ENCODE measurements at regions not wholly inside any gene's neighbourhood (a gene's known extent, or its start where the extent isn't known, plus 50 kb on each side); places are given as distances from the start of the nearest gene placed in this dataset.

DNA sequence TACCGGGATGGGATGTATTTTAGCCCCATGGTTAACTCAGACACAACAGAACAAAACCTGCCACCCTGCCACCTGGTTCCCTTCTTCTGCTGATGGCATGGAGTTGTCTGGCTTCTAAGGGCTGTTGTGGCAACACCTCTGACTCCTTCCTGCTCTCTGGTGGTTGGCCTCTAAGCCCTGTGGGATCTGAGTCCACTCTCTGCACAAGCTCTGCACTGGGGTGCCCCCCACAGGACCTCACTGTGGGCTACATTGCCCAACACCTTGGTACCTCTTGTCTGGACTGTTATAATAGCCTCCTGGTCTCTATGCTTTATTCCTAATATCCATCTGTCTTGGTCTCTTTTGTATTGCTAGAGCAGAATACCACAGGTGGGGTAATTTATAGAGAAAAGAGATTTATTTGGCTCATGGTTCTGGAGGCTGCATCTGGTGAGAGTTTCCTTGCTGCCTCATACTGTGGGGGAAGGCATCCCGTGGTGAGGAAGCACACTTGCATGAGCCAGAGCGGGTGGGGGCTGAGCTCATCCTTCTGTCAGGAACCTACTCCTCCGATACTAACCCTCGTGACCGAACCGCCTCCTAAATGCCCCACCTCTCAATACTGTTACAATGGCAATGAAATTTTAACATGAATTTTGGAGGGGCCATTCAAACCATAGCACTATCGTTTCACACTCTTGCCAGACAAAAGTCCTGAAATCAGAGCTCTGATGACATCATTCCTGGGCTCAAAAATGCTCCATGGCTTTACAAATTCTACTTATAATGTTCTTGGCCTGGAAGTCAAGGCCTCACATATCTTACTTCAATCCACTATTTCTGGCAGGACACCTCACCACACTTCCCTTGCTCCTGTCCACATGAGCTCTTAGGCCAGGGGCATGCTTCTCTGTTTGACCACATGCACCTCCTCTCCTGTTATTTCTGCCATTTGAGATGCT lies 127.2 kb downstream of the PAX1 start:
- 65 to 69% methylated on average over 8 of the region's 8 CpGs for WGBS, 2 donors

DNA sequence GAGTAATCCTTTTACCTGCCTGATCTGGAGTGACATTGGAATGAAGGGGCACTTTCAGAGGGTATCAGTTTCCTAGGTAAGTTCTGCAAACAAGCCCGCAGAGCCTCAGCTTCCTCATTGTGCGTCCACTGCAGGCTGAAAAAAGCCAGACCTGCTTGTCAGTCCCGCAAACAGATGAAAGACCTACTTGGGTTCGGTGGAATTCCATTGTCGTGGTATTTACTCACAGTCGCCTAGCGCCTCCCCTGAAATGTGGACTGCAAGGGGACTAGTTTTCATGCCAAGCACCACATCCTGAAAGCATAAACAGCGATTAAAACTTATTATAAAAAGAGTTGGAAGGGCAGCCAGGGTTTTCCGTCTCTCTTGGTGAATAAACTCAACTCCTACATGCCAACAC lies 121.5 kb downstream of the PAX1 start:
- 53 to 56% methylated on average over 9 of the region's 9 CpGs for WGBS, 2 donors

More for the DNA sequence above, 127.2 kb downstream of the PAX1 start:
- TF ChIP-seq EP300 (IDR thresholded peaks at IDR 0.05) (no peak), POLR2A (IDR thresholded peaks at IDR 0.05) (no peak)
- TF ChIP-seq, protein P1, sequence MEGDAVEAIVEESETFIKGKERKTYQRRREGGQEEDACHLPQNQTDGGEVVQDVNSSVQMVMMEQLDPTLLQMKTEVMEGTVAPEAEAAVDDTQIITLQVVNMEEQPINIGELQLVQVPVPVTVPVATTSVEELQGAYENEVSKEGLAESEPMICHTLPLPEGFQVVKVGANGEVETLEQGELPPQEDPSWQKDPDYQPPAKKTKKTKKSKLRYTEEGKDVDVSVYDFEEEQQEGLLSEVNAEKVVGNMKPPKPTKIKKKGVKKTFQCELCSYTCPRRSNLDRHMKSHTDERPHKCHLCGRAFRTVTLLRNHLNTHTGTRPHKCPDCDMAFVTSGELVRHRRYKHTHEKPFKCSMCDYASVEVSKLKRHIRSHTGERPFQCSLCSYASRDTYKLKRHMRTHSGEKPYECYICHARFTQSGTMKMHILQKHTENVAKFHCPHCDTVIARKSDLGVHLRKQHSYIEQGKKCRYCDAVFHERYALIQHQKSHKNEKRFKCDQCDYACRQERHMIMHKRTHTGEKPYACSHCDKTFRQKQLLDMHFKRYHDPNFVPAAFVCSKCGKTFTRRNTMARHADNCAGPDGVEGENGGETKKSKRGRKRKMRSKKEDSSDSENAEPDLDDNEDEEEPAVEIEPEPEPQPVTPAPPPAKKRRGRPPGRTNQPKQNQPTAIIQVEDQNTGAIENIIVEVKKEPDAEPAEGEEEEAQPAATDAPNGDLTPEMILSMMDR (IDR thresholded peaks at IDR 0.05), result no peak
- H3K27ac ChIP-seq, result no peak overlapping the region
- H3K4me3 ChIP-seq, result no peak overlapping the region
- H3K4me1 ChIP-seq, result no peaks in the 10 kb centered on the region
- no peaks in the 10 kb centered on the region for H3K9me3 ChIP-seq
- H3K36me3 ChIP-seq, result no peaks in the 10 kb centered on the region
- no peaks in the 10 kb centered on the region for H3K27me3 ChIP-seq
- DNase-seq (ENCODE audit: low spot score in 2 of 2), result no peak

DNA sequence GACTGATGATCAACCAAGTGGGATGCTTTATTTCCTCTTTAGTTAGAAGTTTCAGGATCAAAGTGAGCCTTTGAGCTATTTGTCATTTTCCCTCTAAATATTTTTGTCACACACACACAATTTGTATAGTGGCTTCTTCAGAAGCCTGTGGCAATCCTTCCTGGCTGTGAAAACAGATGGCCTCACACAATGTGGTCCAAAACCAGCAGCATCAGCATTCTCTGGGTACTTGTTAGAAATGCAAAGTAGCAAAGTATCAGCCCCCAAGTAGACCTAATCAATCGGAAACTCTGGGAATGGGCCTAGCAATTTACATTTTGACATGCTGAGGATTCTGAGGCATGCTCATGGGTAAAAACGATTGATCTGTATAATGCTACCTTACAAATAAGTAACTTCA lies 115.9 kb downstream of the PAX1 start:
- DNase-seq (ENCODE audit: low spot score in 2 of 2), result no peak
- H3K4me3 ChIP-seq, result no peak overlapping the region
- H3K9me3 ChIP-seq, result peaks cover 0 to 6% (median 0%) of the 10 kb centered on the region in 4 donors
- H3K4me1 ChIP-seq, result no peaks in the 10 kb centered on the region
- H3K27ac ChIP-seq, result no peak overlapping the region
- WGBS, 2 donors, result 61 to 73% methylated on average over 2 of the region's 2 CpGs
- H3K36me3 ChIP-seq, result no peaks in the 10 kb centered on the region
- H3K27me3 ChIP-seq, result no peaks in the 10 kb centered on the region
- TF ChIP-seq POLR2A (IDR thresholded peaks at IDR 0.05), result no peak
- TF ChIP-seq, protein P1 (IDR thresholded peaks at IDR 0.05), result no peak
- no peak for TF ChIP-seq EP300 (IDR thresholded peaks at IDR 0.05)

More for the DNA sequence above, 121.5 kb downstream of the PAX1 start:
- Histone ChIP-seq H3K9me3 (peaks cover 0 to 6% (median 0%) of the 10 kb centered on the region in 4 donors), H3K4me1 (no peaks in the 10 kb centered on the region), H3K36me3 (no peaks in the 10 kb centered on the region), H3K4me3 (no peak overlapping the region), H3K27me3 (no peaks in the 10 kb centered on the region), H3K27ac (no peak overlapping the region)
- TF ChIP-seq, protein P1 (IDR thresholded peaks at IDR 0.05), result no peak
- TF ChIP-seq EP300 (IDR thresholded peaks at IDR 0.05) (no peak), POLR2A (IDR thresholded peaks at IDR 0.05) (no peak)
- DNase-seq (ENCODE audit: low spot score in 2 of 2), result no peak

DNA sequence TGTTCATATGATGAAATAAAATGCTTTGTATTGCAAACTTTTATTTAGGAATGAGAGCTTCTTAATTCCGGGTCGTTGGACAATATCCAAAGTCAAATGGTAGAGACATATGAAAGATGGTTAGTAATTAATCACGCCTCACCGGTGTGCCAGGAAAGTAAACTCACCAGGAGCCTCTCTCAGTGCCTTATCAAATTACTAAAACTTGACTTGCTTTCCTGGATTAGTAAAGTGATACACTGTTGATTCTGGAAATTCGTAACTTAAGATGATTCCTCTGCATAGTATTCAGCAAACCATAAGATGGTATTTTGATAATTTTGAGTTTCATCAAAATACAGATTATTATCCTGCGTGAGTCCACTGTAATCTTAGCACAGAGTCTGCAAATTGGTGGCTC lies 115.2 kb downstream of the PAX1 start:
- WGBS, 2 donors, result 62 to 76% methylated on average over 6 of the region's 6 CpGs
- no peak overlapping the region for H3K27ac ChIP-seq
- no peaks in the 10 kb centered on the region for H3K36me3 ChIP-seq
- H3K27me3 ChIP-seq, result no peaks in the 10 kb centered on the region
- peaks cover 0 to 6% (median 0%) of the 10 kb centered on the region in 4 donors for H3K9me3 ChIP-seq
- TF ChIP-seq EP300 (IDR thresholded peaks at IDR 0.05) (no peak), POLR2A (IDR thresholded peaks at IDR 0.05) (no peak)
- TF ChIP-seq, protein P1 (IDR thresholded peaks at IDR 0.05), result no peak
- no peak overlapping the region for H3K4me3 ChIP-seq
- DNase-seq (ENCODE audit: low spot score in 2 of 2), result no peak
- no peaks in the 10 kb centered on the region for H3K4me1 ChIP-seq

DNA sequence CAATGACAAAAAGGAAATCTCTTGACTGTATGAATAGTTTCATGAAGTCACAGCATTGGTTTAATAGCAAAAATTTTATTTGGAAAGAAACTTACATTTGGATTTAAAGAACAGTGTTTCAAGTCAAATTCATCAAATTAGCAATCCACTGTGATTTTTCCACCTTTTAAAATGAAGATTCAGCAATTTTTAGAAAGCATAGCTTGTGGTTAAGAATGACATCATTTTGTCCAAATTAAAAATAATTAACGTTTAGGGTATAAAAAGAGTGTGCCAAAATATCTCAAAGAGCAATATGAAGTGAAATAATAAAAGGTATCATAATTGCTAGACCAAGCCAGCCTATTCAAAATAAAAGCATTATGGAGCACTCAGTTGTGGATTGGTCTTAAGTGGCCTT lies 114.6 kb downstream of the PAX1 start:
- Histone ChIP-seq H3K27me3 (no peaks in the 10 kb centered on the region), H3K27ac (no peak overlapping the region), H3K9me3 (peaks cover 0 to 6% (median 0%) of the 10 kb centered on the region in 4 donors), H3K36me3 (no peaks in the 10 kb centered on the region), H3K4me1 (no peaks in the 10 kb centered on the region), H3K4me3 (no peak overlapping the region)
- 50 to 52% methylated on average over 1 of the region's 1 CpG for WGBS, 2 donors
- no peak for DNase-seq (ENCODE audit: low spot score in 2 of 2)
- TF ChIP-seq POLR2A (IDR thresholded peaks at IDR 0.05) (no peak), EP300 (IDR thresholded peaks at IDR 0.05) (no peak)
- TF ChIP-seq, protein P1 (IDR thresholded peaks at IDR 0.05), result no peak
